ENCODE measurements at regions not wholly inside any gene's neighbourhood (a gene's known extent, or its start where the extent isn't known, plus 50 kb on each side); places are given as distances from the start of the nearest gene placed in this dataset.

DNA sequence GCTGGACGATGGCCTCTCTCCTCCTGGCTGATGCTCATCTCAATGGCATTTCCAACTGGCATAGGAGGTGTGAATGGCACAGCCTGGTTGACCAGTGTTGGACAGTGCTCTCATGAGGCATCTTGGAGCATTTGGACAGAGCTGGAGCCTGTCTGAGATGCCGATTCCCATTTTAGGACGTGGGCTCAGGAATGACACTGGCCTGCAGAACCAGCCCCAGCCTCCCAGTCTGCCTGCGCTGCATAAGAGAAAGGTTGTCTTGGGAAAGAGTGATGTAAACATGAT lies 118.2 kb upstream of the COPS8 start:
- no peaks in the 10 kb centered on the region for H3K9me3 Mint-ChIP-seq
- H3K4me1 Mint-ChIP-seq (ENCODE audit: low read depth), result peaks cover 26% of the 10 kb centered on the region
- H3K27ac Mint-ChIP-seq, result no peak overlapping the region
- H3K27me3 Mint-ChIP-seq (ENCODE audit: low read depth), result no peaks in the 10 kb centered on the region
- no peaks in the 10 kb centered on the region for H3K36me3 Mint-ChIP-seq (ENCODE audit: low read depth)
- H3K4me3 Mint-ChIP-seq, result no peak overlapping the region

DNA sequence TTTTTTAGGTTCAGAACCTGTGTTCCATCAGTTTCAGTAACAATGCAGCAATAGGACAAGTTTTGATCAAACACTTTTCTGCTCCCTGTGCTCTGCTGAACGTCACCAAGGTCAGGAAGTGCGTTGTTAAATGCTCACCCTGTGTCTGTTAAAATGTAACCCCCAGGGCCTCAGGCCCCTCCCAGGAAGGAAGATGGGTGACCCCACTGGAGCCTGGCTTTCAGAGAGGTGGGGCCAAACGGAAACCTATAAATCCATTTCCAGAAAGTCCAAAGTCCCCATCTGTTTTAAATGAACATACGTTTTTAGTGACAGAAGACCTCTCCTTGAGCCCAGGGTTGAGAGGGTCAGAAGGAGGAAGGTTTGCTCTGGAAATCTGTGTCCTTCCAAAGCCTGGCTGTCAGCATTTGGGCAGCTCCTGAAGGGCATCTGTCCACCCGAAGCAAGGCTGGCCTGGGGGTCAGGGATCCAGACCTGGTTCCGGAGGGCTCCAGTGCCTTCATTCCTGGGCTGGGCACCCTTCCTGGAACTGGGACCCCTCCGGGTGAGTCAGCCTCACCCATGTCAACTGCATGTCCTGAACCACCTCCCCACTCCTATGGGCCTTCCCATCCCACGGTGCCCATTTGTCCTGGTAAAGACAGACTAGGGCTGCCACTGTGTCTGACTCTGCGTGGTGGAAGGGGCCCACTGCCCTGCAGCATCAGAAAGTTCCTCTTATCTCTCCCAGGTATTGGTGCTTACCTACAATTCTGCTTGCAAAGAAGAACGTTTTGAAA lies 117.4 kb upstream of the COPS8 start:
- H3K27me3 Mint-ChIP-seq (ENCODE audit: low read depth), result no peaks in the 10 kb centered on the region
- H3K4me1 Mint-ChIP-seq (ENCODE audit: low read depth), result peaks cover 26% of the 10 kb centered on the region
- no peaks in the 10 kb centered on the region for H3K9me3 Mint-ChIP-seq
- H3K36me3 Mint-ChIP-seq (ENCODE audit: low read depth), result no peaks in the 10 kb centered on the region
- H3K4me3 Mint-ChIP-seq, result peak overlapping the region; percentile 13
- peak overlapping the region; percentile 31 for H3K27ac Mint-ChIP-seq

DNA sequence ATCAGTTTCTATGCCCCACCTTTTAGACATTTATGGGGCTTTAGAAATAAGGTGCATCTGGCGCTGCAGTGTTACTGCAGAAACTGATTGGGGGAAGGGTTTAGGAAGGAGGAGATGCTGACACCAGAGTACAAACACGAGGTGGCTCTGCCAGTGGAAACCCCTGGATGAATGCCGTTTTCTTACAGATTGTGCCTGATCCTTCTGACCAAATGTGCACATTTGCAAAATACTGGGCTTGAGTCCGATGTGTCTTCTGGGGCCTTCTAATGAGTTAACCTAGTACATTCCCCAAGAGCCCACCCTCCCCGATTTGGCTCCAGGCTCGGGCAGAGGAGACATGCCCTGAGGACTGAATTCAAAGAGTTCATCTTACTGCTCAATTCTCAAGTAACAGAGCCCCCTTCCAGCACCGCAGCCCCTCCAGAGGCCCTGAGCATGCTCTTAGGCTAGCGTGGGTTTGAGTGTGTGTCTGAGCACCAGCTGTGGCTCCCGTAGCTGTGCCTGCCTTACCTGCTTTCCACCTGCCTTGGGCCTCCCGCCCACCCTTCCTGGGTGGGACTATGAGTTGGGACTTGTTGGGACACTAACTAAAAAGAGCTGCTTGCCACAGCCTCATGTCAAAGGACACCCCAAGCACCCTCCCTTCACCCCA lies 116.7 kb upstream of the COPS8 start:
- Mint-ChIP-seq H3K36me3 (ENCODE audit: low read depth) (no peaks in the 10 kb centered on the region), H3K27me3 (ENCODE audit: low read depth) (no peaks in the 10 kb centered on the region), H3K4me3 (peak overlapping the region; percentile 79), H3K27ac (peak overlapping the region; percentile 84), H3K4me1 (ENCODE audit: low read depth) (peaks cover 26% of the 10 kb centered on the region), H3K9me3 (no peaks in the 10 kb centered on the region)

DNA sequence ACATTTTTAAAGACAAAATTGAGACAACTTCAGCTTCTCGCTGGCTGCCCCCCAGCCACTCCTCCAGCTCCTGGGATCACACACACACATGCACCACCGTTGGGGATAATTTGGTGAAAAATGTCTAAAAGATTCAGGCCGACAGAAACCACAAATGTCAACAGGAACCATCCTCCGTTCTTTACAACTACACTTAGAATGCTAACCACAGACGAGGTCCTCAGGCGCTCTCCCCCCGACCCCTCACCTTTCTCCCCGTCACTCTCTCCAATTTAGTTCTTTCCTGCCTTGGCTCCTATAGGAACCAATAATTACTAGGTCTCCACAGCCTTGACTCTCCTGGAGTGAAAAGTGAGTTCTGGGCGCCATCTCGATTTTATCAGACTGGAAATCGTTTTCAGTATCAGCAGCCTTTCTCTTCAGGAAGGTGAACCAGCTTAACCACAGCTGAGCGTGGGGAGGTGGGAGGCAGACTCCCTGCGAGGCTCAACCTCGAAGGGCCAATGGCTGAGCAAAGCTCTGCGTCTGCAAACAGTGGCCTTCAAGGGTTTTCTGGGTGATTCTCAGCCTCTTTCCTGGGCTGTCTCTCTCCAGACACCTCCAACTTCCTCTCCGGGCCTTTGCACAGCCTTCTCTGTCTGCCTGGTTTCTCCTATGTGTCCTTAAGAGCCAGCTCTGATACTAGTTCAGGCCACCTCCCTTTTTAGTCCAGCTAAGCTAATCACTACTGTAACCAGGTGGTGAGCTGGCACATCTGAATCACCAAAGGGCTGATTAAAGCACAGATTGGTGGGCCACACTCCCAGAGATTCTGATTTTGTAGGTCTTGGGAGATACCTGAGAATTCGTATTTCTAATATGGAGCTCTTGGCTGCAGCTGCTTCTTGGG lies 115.7 kb upstream of the COPS8 start:
- Mint-ChIP-seq H3K4me1 (ENCODE audit: low read depth) (peaks cover 26% of the 10 kb centered on the region), H3K27ac (peak overlapping the region; percentile 84), H3K4me3 (peak overlapping the region; percentile 79), H3K9me3 (no peaks in the 10 kb centered on the region), H3K36me3 (ENCODE audit: low read depth) (no peaks in the 10 kb centered on the region), H3K27me3 (ENCODE audit: low read depth) (no peaks in the 10 kb centered on the region)

DNA sequence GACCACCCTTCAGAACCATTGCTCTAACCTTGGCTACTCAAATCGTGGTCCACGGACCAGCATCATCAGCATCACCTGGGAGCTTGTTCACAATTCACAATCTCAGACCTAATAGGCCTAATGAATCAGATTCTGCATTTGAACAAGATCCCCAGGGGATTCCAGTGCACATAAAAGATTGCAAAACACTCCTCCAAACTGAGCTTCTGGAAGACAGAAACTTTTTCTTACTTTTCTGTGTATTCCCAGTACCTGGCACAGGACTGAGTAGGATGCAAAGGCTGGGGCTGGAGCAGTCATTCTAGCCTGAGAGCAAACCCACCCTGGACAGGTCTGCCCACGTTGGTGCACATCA lies 115.1 kb upstream of the COPS8 start:
- Mint-ChIP-seq H3K36me3 (ENCODE audit: low read depth) (no peaks in the 10 kb centered on the region), H3K27ac (no peak overlapping the region)

DNA sequence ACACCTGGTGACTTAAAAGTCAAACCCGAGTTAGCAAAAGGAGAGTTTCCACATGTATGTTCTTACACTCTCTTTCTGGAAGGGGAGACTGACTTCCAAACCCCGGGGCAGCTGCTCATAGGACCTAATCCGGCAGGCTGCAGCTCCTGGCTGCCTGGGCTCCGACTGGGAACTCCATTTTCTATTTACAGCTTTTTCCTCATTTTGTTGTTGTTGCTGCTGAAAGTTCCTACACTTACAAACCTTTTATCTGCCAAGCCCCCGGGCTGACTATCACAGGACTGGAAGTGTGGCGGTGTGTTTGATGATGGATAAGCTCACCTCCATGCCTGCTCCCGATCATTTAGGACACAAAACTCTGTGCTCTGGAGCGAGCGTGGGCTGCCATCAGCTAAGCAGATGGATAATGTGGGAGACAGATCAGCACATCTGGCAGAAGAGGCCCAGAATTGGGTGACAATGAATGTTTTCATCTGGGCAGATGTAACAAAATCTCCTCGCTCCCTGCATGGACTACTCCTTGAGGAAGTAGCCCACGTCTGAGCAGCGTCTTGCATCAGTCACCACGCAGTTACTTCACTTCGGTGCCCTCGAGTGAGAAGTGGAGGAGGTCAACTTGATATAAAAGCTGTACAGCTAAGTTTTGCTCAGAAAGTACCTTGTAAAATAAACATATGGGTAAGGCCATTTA lies 114.4 kb upstream of the COPS8 start:
- no peaks in the 10 kb centered on the region for H3K36me3 Mint-ChIP-seq (ENCODE audit: low read depth)
- H3K27me3 Mint-ChIP-seq (ENCODE audit: low read depth), result no peaks in the 10 kb centered on the region
- no peaks in the 10 kb centered on the region for H3K9me3 Mint-ChIP-seq
- peaks cover 26% of the 10 kb centered on the region for H3K4me1 Mint-ChIP-seq (ENCODE audit: low read depth)
- H3K27ac Mint-ChIP-seq, result no peak overlapping the region
- no peak overlapping the region for H3K4me3 Mint-ChIP-seq

More for the DNA sequence above, 115.1 kb upstream of the COPS8 start:
- Mint-ChIP-seq H3K27me3 (ENCODE audit: low read depth) (no peaks in the 10 kb centered on the region), H3K4me1 (ENCODE audit: low read depth) (peaks cover 26% of the 10 kb centered on the region), H3K9me3 (no peaks in the 10 kb centered on the region), H3K4me3 (no peak overlapping the region)

DNA sequence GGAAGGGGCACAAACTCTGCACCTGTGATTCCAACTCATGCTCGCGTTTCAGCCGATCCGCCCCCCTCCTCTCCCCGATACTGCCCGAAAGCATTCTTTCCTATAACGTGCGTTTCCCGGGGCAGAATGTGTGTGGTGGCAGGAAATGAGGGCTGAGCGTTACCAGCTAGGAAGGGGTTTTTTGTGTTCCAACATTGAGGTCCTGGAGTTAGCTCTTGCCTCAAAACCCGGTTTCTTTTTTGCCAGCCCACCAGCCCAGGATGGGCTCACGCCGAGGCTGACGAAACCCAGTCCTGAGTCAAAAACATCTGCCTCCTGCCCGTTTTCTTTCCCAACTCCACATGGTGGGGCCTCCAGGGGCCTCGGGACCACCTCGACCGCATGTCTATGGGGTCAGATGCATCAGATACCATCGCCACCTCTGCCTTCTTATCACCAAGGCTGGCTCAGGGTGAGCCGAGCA lies 113.7 kb upstream of the COPS8 start:
- Mint-ChIP-seq H3K27ac (no peak overlapping the region), H3K36me3 (ENCODE audit: low read depth) (no peaks in the 10 kb centered on the region), H3K27me3 (ENCODE audit: low read depth) (no peaks in the 10 kb centered on the region), H3K4me1 (ENCODE audit: low read depth) (peaks cover 23% of the 10 kb centered on the region), H3K9me3 (no peaks in the 10 kb centered on the region), H3K4me3 (no peak overlapping the region)

DNA sequence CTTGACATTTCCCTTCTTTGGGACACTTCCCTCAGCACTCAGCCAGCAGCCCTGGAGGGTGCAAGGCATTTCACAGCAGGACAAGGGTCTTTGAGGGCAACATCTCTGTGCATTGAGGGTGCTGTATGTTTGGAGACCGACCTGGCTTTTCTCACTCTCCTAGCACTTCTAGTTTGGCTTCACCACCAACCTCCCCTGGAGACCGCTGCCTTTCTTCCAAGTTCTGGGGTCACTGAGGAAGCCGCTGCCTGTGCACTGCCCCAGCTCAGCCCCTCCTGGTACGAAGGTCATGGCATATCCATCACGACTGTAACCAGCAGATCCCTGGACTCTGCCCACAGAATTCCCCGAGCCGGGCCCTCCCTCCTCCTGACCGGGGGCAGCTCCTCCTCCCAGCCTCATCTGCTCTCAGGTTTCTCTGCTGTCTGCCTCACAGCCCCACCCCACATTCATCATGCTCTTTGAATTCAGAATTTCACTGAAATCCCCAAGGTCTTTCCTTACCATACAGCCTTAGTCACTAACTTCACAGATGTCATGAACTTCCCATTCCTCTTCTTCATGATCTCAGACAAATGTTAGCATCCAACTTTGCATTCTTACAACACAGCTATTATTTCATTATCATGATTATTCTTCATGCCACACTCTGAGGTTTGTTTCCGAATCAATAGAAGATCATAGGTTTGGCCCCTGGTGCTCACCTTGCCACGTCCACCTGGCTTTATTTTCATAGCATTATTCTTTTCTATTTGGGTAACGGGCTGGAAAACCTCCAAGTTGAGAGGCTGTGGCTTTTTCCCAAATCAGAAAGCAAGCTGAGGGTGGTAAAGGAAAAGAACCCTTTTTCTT lies 113.0 kb upstream of the COPS8 start:
- Mint-ChIP-seq H3K36me3 (ENCODE audit: low read depth) (no peaks in the 10 kb centered on the region), H3K4me1 (ENCODE audit: low read depth) (peaks cover 19% of the 10 kb centered on the region), H3K27ac (no peak overlapping the region), H3K4me3 (no peak overlapping the region), H3K27me3 (ENCODE audit: low read depth) (no peaks in the 10 kb centered on the region), H3K9me3 (no peaks in the 10 kb centered on the region)

DNA sequence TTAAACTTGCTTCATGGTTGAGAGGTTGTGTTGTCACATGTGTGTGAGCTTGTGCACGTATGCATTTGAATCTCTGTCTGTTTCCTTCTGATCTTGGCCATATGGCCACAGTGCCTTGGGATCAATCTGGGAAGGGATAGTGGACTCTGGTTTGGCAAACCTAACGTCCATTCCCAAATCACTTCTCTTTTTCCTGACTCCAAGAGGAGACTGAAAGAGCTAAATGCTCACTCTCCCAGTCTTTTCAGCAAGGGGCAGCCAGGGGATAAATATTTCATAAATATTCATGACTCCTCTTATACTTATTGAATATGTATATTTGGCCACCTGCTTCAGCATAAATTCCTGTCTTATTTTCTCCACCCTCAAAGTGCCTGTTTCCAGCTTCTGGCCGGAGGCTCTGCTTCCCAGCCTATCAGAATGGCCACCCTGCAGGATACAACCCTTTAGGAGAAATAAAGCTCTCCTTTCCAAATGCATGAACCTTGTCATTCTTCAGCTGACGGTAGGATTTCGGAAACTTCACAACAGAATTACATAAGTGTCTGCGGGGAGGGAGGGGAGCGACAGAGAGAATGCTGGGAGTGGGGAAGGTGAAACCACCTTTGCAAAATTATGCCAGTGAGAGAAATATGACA lies 112.2 kb upstream of the COPS8 start:
- H3K36me3 Mint-ChIP-seq (ENCODE audit: low read depth), result no peaks in the 10 kb centered on the region
- no peak overlapping the region for H3K4me3 Mint-ChIP-seq
- no peaks in the 10 kb centered on the region for H3K9me3 Mint-ChIP-seq
- H3K4me1 Mint-ChIP-seq (ENCODE audit: low read depth), result peaks cover 16% of the 10 kb centered on the region
- no peaks in the 10 kb centered on the region for H3K27me3 Mint-ChIP-seq (ENCODE audit: low read depth)
- no peak overlapping the region for H3K27ac Mint-ChIP-seq

DNA sequence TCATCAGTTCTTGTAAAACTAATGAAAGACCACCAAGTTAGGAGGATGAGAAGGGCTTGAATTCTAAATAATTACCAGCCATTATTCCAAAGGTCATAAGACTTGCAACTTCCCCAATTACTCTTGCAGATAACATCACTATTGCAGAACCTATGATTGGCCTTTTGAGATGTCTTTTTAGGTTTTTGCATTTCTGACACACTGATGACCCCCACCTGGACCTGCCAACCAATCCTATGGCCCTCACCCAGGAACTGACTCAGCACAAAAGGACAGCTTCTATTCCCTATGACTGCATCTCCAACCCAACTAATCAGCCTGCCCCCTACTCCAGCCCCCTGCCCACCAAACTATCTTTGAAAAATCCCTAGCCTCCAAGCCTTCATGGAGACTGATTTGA lies 111.5 kb upstream of the COPS8 start:
- H3K27ac Mint-ChIP-seq, result no peak overlapping the region
- H3K27me3 Mint-ChIP-seq (ENCODE audit: low read depth), result no peaks in the 10 kb centered on the region
- no peaks in the 10 kb centered on the region for H3K36me3 Mint-ChIP-seq (ENCODE audit: low read depth)
- no peak overlapping the region for H3K4me3 Mint-ChIP-seq
- peaks cover 11% of the 10 kb centered on the region for H3K4me1 Mint-ChIP-seq (ENCODE audit: low read depth)
- no peaks in the 10 kb centered on the region for H3K9me3 Mint-ChIP-seq

DNA sequence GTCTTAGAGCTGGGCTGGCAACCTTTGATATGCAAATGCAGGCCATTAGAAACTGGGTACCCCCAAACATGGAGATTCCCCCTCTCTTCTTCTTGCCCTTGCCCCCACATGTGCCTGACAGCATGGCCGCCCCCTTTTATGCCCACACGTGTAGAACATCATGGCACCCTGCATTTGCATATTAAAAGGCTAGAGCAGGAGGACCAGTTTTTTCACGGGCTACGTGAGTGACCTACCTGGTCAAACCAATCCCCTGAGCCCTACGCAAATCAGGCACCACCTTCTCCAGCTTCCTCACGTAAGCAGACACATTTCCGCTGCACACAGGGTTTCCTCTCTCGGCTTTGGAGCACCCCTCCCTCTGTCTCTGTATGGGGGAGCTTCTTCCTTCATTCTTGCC lies 110.9 kb upstream of the COPS8 start:
- no peaks in the 10 kb centered on the region for H3K9me3 Mint-ChIP-seq
- H3K27ac Mint-ChIP-seq, result no peak overlapping the region
- no peaks in the 10 kb centered on the region for H3K27me3 Mint-ChIP-seq (ENCODE audit: low read depth)
- no peak overlapping the region for H3K4me3 Mint-ChIP-seq
- no peaks in the 10 kb centered on the region for H3K36me3 Mint-ChIP-seq (ENCODE audit: low read depth)
- peaks cover 5% of the 10 kb centered on the region for H3K4me1 Mint-ChIP-seq (ENCODE audit: low read depth)

DNA sequence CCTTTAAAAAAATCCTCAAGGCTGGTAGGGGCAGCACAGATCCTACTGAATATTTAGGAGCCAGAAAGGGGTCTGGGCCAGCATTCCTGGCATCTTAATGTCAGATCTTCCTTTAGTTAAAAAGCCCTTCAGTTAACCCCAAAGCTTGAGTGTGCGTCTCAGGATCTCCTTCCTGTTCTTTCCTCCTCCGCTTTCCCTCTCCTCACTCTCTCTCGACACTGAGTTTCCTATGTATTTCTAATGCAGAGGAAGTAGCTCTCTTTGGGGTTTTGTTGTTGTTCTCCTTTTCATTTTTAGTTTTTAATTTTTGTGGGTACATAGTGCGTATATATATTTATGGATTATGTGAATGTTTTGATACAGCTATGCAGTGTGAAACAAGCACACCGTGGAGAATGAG lies 109.9 kb upstream of the COPS8 start:
- Mint-ChIP-seq H3K27ac (no peak overlapping the region), H3K4me1 (ENCODE audit: low read depth) (no peaks in the 10 kb centered on the region), H3K36me3 (ENCODE audit: low read depth) (no peaks in the 10 kb centered on the region), H3K9me3 (no peaks in the 10 kb centered on the region), H3K27me3 (ENCODE audit: low read depth) (no peaks in the 10 kb centered on the region), H3K4me3 (no peak overlapping the region)

DNA sequence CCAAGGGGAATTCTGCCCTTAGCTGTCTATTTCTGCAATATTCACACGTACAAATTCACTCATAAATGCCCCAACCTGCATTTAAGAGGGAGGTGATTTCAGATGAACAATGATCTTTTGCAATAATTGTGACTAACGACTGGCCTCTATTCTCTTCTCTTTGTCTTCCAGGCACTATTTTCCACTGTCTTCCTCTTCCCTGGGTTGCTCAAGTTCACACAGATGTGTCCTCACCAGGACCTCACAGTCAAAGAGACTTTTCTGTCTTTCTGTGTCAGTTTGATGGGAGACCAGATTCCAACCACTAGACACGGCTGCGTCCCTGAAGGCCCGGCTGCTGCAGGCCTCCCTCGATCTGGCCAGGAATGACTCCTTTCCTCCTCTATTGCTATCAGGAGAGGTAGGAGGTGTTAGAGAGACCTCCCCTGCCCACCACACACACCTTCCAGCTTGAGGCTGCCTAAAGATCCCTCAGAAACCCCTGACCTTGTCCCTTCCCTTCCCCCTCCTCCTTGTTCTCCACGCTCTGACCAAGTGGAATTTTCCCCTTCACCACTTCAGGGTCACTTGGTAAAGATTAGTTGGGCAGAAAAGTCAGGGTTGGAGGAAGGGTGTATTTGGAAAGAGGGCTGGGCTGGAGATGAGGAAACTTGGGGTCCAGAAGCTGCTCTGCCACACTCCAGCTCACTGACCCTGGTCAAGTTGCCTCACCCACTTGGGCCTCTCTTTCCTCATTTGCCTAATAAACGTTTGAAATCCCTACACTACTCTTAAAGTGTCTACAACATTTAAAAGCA lies 109.2 kb upstream of the COPS8 start:
- H3K27me3 Mint-ChIP-seq (ENCODE audit: low read depth), result no peaks in the 10 kb centered on the region
- no peaks in the 10 kb centered on the region for H3K4me1 Mint-ChIP-seq (ENCODE audit: low read depth)

More for the DNA sequence above, 109.2 kb upstream of the COPS8 start:
- H3K36me3 Mint-ChIP-seq (ENCODE audit: low read depth), result no peaks in the 10 kb centered on the region
- no peak overlapping the region for H3K4me3 Mint-ChIP-seq
- H3K27ac Mint-ChIP-seq, result no peak overlapping the region
- no peaks in the 10 kb centered on the region for H3K9me3 Mint-ChIP-seq

Data from T-helper 1 cell treated with Interleukin-12 subunit alpha and Interleukin-12 subunit beta and Interleukin-4 antibody, amounts not matched to agents 30 μg/mL and 1 μg/mL, for 36 hours (primary cell).